HepG2 (cell line): ENCODE measurements at regions not wholly inside any gene's neighbourhood (a gene's known extent, or its start where the extent isn't known, plus 50 kb on each side); places are given as distances from the start of the nearest gene placed in this dataset.

Experiments
- ATAC-seq: fragments of 200-7000 bp; cut with Tn5 transposase; 3 replicates; pipeline ENCODE4 v1.9.1; 2020; ENCODE audit warnings: mild to moderate bottlenecking, moderate library complexity
- BruUV-seq: library from RNA; stranded (reverse); fragments of 400-500 nt; replicated peaks from 2 replicates; lab custom pipeline; 2021; lab: Mats Ljungman, UMichigan
- CTCF ChIA-PET: fragments of 300-600 bp; formaldehyde crosslinking; extraction: SDS; loops from one replicate; lab custom pipeline; 2021; ENCODE audit warnings: low total read pairs, inconsistent platforms, low intra/inter-chr PET ratio; lab: Yijun Ruan, JAX
- POLR2A ChIA-PET: fragments of 350-600 bp; sonication (Branson Sonifier 250); formaldehyde crosslinking; loops from one replicate; lab custom pipeline; 2020; ENCODE audit warnings: antibody characterized with exemption, inconsistent platforms; lab: Yijun Ruan, JAX
- DNase-seq: peaks from one replicate; pipeline ENCODE4 v3.0.0-alpha.2; 2015; ENCODE audit warnings: low spot score
- FAIRE-seq: peaks from 3 replicates; lab custom pipeline; 2011; peaks lifted over from hg19 to GRCh38; lab: Jason Lieb, UNC
- H2AFZ ChIP-seq: one replicate; pipeline ENCODE4 v1.6.1; 2011; ENCODE audit warnings: low read length, inconsistent platforms
- H3K27ac ChIP-seq: fragments of 300-600 bp; 3 replicates; pipeline ENCODE4 v1.8.0; 2011; ENCODE audit warnings: mixed run types, mild to moderate bottlenecking, mixed read lengths, low read length, inconsistent platforms; ENCODE audit not compliant: insufficient read depth; ENCODE audit errors: extremely low read length
- H3K27me3 ChIP-seq, 2 experiments: fragments of 200-600 bp in 1 of 2; 2 replicates in 1 of 2; 3 replicates in 1 of 2; pipeline versions ENCODE4 v1.6.0 to v1.8.0; 2011; ENCODE audit warnings: low read length in 2 of 2, mild to moderate bottlenecking in 2 of 2, moderate library complexity in 2 of 2, inconsistent platforms in 1 of 2; ENCODE audit not compliant: insufficient read depth in 2 of 2, control insufficient read depth in 1 of 2
- H3K36me3 ChIP-seq, 2 experiments: fragments of 200-600 bp in 1 of 2; replicated peaks in 1 of 2; 2 replicates in 1 of 2; 3 replicates in 1 of 2; pipeline versions ENCODE4 v1.5.1 to v1.8.0; 2011; ENCODE audit warnings: low read length in 2 of 2, inconsistent platforms in 1 of 2; ENCODE audit not compliant: insufficient read depth in 2 of 2, control insufficient read depth in 1 of 2
- H3K4me1 ChIP-seq: 2 replicates; pipeline ENCODE4 v1.5.1; 2012; ENCODE audit warnings: low read length, inconsistent platforms; ENCODE audit not compliant: insufficient read depth
- H3K4me2 ChIP-seq: 2 replicates; pipeline ENCODE4 v1.6.0; 2011; ENCODE audit warnings: low read depth, low read length, inconsistent platforms
- H3K4me3 ChIP-seq, 3 experiments: fragments of 200-600 bp in 1 of 3; sonication (generic), shearing (Covaris generic) in 1 of 3; replicated peaks in 1 of 3; 2 replicates each; pipeline ENCODE4 v1.5.1; 2011 to 2016; ENCODE audit warnings: low read length in 3 of 3, inconsistent platforms in 2 of 3, low read depth in 2 of 3, mild to moderate bottlenecking in 2 of 3, control low read depth in 1 of 3, mixed read lengths in 1 of 3; ENCODE audit not compliant: insufficient read depth in 1 of 3
- H3K79me2 ChIP-seq: one replicate; pipeline ENCODE4 v1.6.1; 2011; ENCODE audit warnings: low read length, inconsistent platforms; ENCODE audit not compliant: insufficient read depth
- H3K9ac ChIP-seq: 2 replicates; pipeline ENCODE4 v1.6.0; 2011; ENCODE audit warnings: mild to moderate bottlenecking, low read depth, low read length, inconsistent platforms; ENCODE audit not compliant: insufficient read depth
- H3K9me3 ChIP-seq: 2 replicates; pipeline ENCODE4 v1.5.1; 2012; ENCODE audit warnings: mild to moderate bottlenecking, low read length
- H4K20me1 ChIP-seq: 2 replicates; pipeline ENCODE4 v1.6.0; 2011; ENCODE audit warnings: inconsistent platforms, mild to moderate bottlenecking, low read length, moderate library complexity; ENCODE audit not compliant: insufficient read depth
- CENPX ChIP-seq: sonication (generic); formaldehyde crosslinking; IDR thresholded peaks from 2 replicates; pipeline ENCODE4 v1.9.0; 2021; ENCODE audit warnings: mild to moderate bottlenecking, missing genetic modification reagents, moderate library complexity
- FOXO1 ChIP-seq: sonication (generic); formaldehyde crosslinking; IDR thresholded peaks from 2 replicates; pipeline ENCODE4 v1.4.0; 2020; ENCODE audit warnings: missing genetic modification reagents
- HNRNPLL ChIP-seq: fragments of 200-400 bp; formaldehyde crosslinking; IDR thresholded peaks from 2 replicates; pipeline ENCODE4 v1.6.1; 2017; ENCODE audit warnings: mild to moderate bottlenecking, low read depth, low read length; ENCODE audit not compliant: poor library complexity, severe bottlenecking
- NFRKB ChIP-seq: fragments of 450-650 bp; IDR thresholded peaks from 2 replicates; pipeline ENCODE4 v1.6.1; 2017
- POLR2G ChIP-seq: fragments of 200-400 bp; formaldehyde crosslinking; IDR thresholded peaks from 2 replicates; pipeline ENCODE4 v1.6.1; 2018; ENCODE audit warnings: mild to moderate bottlenecking, low read depth, low read length, moderate library complexity
- TBX2 ChIP-seq: sonication (generic); formaldehyde crosslinking; IDR thresholded peaks from 2 replicates; pipeline ENCODE4 v1.5.0; 2020; ENCODE audit warnings: missing genetic modification reagents, mild to moderate bottlenecking, borderline replicate concordance
- TFAP4 ChIP-seq: sonication (generic); IDR thresholded peaks from 2 replicates; pipeline ENCODE4 v1.6.1; 2016; ENCODE audit warnings: low read depth, borderline replicate concordance
- ZKSCAN5 ChIP-seq: sonication (generic); formaldehyde crosslinking; IDR thresholded peaks from 2 replicates; pipeline ENCODE4 v1.5.1; 2020; ENCODE audit warnings: mild to moderate bottlenecking, missing genetic modification reagents
- ZNF264 ChIP-seq: sonication (generic); formaldehyde crosslinking; IDR thresholded peaks from 2 replicates; pipeline ENCODE4 v1.4.0; 2020; ENCODE audit warnings: missing genetic modification reagents
- ZNF34 ChIP-seq: sonication (generic); formaldehyde crosslinking; IDR thresholded peaks from 2 replicates; pipeline ENCODE4 v1.4.0; 2020; ENCODE audit warnings: mild to moderate bottlenecking, missing genetic modification reagents, borderline replicate concordance
- WGBS: methylation state at CpG from one replicate; pipeline ENCODE4 v1.1.6; 2017; ENCODE audit warnings: low lambda C conversion rate; 5-methylcytosine and 5-hydroxymethylcytosine counted together
- in situ Hi-C: cut with HindIII; loops from 2 replicates; pipeline ENCODE4 v1.10.0; 2017; ENCODE audit warnings: low pct_unique_long_range_greater_than_20kb; ENCODE audit not compliant: extremely low pct_ligation_motif_present
- intact Hi-C: fragments of 100-400 bp; cut with micrococcal nuclease; formaldehyde crosslinking; loops from one replicate; pipeline ENCODE4 v1.10.0; 2022; ENCODE audit not compliant: unreplicated experiment
- TF ChIP-seq, protein P1 (sequence below): sonication (generic); formaldehyde crosslinking; IDR thresholded peaks from 2 replicates; pipeline ENCODE4 v1.4.0; 2020; ENCODE audit warnings: missing genetic modification reagents, borderline replicate concordance

DNA sequence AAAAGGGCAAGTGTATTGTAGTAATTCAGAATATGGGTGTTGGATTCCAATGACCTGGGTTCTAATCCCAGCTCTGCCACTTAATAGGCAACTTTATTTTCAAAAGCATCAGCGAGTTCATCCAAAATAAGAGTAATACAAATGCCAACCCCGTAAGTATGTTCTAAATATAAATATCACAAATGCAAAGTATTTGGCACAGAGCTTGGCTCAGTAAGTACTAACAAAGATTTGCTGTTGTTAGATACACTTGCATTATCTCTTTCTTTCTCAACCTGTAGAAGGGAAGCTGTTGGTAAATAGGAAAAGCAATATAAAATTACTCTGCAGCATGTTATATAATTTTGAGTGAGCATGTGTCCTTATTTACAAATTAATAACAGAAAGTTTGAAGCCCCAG is 1302.6 kb upstream of the FAM98A start:
- no peak for DNase-seq
- no peaks in the 10 kb centered on the region for H4K20me1 ChIP-seq
- no peaks in the 10 kb centered on the region for H3K36me3 ChIP-seq
- no peak overlapping the region for H3K4me3 ChIP-seq
- no peak for TF ChIP-seq TFAP4
- TF ChIP-seq CENPX, result no peak
- TF ChIP-seq, all 625 proteins: peak for 0
- Histone ChIP-seq H2AFZ (no peak overlapping the region), H3K9me3 (no peaks in the 10 kb centered on the region), H3K4me1 (no peaks in the 10 kb centered on the region), H3K9ac (no peak overlapping the region), H3K27me3 (no peaks in the 10 kb centered on the region), H3K4me2 (no peak overlapping the region), H3K79me2 (no peaks in the 10 kb centered on the region), H3K27ac (no peak overlapping the region)
- POLR2A ChIA-PET, result no interaction called here
- BruUV-seq, result no TSS peak
- FAIRE-seq, result no peak
- CTCF ChIA-PET, result no interaction called here
- ATAC-seq, result no peak
- intact Hi-C loops, result no loop called here
- 2% methylated on average over 2 of the region's 2 CpGs for WGBS
- in situ Hi-C loops, result no loop called here

- Histone ChIP-seq H3K36me3 (no peaks in the 10 kb centered on the region), H3K4me1 (no peaks in the 10 kb centered on the region), H3K4me3 (no peak overlapping the region), H4K20me1 (no peaks in the 10 kb centered on the region), H3K9me3 (no peaks in the 10 kb centered on the region), H3K4me2 (no peak overlapping the region), H3K27me3 (no peaks in the 10 kb centered on the region), H3K79me2 (no peaks in the 10 kb centered on the region), H2AFZ (no peak overlapping the region), H3K9ac (no peak overlapping the region), H3K27ac (no peak overlapping the region)
- CTCF ChIA-PET, result no interaction called here
- FAIRE-seq (no peak), ATAC-seq (no peak), DNase-seq (no peak)
- BruUV-seq, result no TSS peak
- POLR2A ChIA-PET, result no interaction called here
- intact Hi-C loops, result no loop called here
- in situ Hi-C loops, result no loop called here
- TF ChIP-seq ZKSCAN5 (CRISPR knock-in tag), result no peak
- no peak for TF ChIP-seq FOXO1 (CRISPR knock-in tag)
- TF ChIP-seq TBX2, result no peak
- no peak for TF ChIP-seq NFRKB
- TF ChIP-seq POLR2G, result no peak
- no peak for TF ChIP-seq ZNF34 (CRISPR knock-in tag)
- TF ChIP-seq, protein P1, sequence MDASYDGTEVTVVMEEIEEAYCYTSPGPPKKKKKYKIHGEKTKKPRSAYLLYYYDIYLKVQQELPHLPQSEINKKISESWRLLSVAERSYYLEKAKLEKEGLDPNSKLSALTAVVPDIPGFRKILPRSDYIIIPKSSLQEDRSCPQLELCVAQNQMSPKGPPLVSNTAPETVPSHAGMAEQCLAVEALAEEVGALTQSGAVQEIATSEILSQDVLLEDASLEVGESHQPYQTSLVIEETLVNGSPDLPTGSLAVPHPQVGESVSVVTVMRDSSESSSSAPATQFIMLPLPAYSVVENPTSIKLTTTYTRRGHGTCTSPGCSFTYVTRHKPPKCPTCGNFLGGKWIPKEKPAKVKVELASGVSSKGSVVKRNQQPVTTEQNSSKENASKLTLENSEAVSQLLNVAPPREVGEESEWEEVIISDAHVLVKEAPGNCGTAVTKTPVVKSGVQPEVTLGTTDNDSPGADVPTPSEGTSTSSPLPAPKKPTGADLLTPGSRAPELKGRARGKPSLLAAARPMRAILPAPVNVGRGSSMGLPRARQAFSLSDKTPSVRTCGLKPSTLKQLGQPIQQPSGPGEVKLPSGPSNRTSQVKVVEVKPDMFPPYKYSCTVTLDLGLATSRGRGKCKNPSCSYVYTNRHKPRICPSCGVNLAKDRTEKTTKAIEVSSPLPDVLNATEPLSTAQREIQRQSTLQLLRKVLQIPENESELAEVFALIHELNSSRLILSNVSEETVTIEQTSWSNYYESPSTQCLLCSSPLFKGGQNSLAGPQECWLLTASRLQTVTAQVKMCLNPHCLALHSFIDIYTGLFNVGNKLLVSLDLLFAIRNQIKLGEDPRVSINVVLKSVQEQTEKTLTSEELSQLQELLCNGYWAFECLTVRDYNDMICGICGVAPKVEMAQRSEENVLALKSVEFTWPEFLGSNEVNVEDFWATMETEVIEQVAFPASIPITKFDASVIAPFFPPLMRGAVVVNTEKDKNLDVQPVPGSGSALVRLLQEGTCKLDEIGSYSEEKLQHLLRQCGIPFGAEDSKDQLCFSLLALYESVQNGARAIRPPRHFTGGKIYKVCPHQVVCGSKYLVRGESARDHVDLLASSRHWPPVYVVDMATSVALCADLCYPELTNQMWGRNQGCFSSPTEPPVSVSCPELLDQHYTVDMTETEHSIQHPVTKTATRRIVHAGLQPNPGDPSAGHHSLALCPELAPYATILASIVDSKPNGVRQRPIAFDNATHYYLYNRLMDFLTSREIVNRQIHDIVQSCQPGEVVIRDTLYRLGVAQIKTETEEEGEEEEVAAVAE (CRISPR knock-in tag), result no peak
- no peak for TF ChIP-seq HNRNPLL
- TF ChIP-seq ZNF264, result no peak
These were observed 1300.0 kb upstream of the FAM98A start for GRCh38 chr2:34899079-34899478.
